Lower lobe of right lung (tissue), 2 donors: ENCODE measurements at regions not wholly inside any gene's neighbourhood (a gene's known extent, or its start where the extent isn't known, plus 50 kb on each side); places are given as distances from the start of the nearest gene placed in this dataset.
"Not testable (repeated sequence)": the region's sequence is repeated elsewhere in the genome, so short reads cannot be mapped to it uniquely, and the experiment has no call there.

Experiments used
- ATAC-seq, 2 donors: fragments of 200-7000 bp; cut with Tn5 transposase; one replicate each; pipeline ENCODE4 v1.9.1; 2020 to 2022; ENCODE audit warnings: mild to moderate bottlenecking in 2 of 2, moderate library complexity in 2 of 2
- DNase-seq: peaks from one replicate; pipeline ENCODE4 v3.0.0-alpha.2; 2020
- H3K27ac ChIP-seq: fragments of 200-600 bp; one replicate; pipeline ENCODE4 v1.8.0; 2022
- H3K27me3 ChIP-seq: fragments of 200-600 bp; one replicate; pipeline ENCODE4 v1.8.0; 2022; ENCODE audit warnings: low read depth
- H3K36me3 ChIP-seq: fragments of 200-600 bp; one replicate; pipeline ENCODE4 v1.8.0; 2022; ENCODE audit warnings: mild to moderate bottlenecking
- H3K4me1 ChIP-seq: fragments of 200-600 bp; one replicate; pipeline ENCODE4 v1.8.0; 2022
- H3K4me3 ChIP-seq: fragments of 200-600 bp; one replicate; pipeline ENCODE4 v1.8.0; 2022; ENCODE audit warnings: mild to moderate bottlenecking
- H3K9me3 ChIP-seq: fragments of 200-600 bp; one replicate; pipeline ENCODE4 v1.8.0; 2022
- intact Hi-C: fragments of 100-400 bp; cut with DNase I; formaldehyde crosslinking; loops from one replicate; pipeline ENCODE4 v1.11.0; 2022
- TF ChIP-seq, protein P1 (sequence below): fragments of 200-600 bp; IDR thresholded peaks from one replicate; pipeline ENCODE4 v1.8.0; 2022; ENCODE audit warnings: antibody characterized with exemption, mild to moderate bottlenecking
- donor health status: DM: no; HTN: yes; CAD: no; lungs with severe emphysema.

DNA sequence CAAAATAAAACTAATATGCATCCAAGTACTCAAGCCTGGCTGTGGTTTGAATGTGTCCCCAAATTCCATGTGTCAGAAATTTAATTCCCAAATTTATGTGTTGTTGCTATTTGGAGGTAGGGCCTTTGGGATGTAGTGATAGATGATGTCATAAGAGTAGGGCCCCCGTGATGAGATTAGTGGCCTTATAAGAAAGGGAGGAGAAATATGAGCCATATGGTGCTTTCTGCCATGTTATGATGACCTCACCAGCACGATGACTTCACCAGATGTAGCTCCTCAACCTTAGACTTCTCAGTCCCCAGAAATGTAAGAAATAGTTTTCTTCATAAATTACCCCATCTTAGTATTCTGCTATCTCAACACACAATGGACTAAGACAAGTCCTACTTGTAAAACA is 2264.0 kb downstream of the ARAP2 start:
- no peak for ATAC-seq
- intact Hi-C loops, result no loop called here
- TF ChIP-seq, protein P1, sequence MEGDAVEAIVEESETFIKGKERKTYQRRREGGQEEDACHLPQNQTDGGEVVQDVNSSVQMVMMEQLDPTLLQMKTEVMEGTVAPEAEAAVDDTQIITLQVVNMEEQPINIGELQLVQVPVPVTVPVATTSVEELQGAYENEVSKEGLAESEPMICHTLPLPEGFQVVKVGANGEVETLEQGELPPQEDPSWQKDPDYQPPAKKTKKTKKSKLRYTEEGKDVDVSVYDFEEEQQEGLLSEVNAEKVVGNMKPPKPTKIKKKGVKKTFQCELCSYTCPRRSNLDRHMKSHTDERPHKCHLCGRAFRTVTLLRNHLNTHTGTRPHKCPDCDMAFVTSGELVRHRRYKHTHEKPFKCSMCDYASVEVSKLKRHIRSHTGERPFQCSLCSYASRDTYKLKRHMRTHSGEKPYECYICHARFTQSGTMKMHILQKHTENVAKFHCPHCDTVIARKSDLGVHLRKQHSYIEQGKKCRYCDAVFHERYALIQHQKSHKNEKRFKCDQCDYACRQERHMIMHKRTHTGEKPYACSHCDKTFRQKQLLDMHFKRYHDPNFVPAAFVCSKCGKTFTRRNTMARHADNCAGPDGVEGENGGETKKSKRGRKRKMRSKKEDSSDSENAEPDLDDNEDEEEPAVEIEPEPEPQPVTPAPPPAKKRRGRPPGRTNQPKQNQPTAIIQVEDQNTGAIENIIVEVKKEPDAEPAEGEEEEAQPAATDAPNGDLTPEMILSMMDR, result no peak
- Histone ChIP-seq H3K4me1 (no peaks in the 10 kb centered on the region), H3K4me3 (no peak overlapping the region), H3K9me3 (no peaks in the 10 kb centered on the region), H3K36me3 (no peaks in the 10 kb centered on the region), H3K27ac (no peak overlapping the region), H3K27me3 (no peaks in the 10 kb centered on the region)
- no peak for DNase-seq

DNA sequence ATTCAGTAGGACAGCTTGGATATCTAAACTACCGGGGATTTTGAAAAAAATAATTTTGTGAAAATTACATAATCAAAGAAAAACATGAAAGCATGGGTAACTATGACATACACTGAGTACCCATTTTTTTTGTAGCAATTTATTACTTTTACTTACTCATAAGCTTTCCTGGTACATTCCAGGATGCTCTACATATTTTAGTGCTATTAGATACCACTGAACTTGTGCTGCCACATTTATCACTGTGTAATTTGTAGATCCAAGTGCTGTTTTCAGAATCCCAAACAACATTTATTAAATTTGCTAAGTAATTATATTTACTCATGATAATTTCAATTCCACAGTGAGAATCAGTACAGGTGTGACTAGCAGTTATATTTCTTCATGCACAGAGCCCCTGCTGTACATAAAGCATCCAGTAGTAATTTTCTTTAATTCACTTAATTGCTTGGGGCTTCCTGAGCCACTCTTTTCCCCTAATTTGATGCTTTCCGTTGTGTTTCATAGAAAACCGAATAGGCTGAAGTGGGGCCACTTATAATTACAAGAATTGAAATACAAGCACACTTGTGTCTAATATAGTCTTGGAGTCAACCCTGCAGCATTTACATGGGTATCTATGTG is 2254.4 kb downstream of the ARAP2 start:
- intact Hi-C loops, result no loop called here
- Histone ChIP-seq H3K4me1 (no peaks in the 10 kb centered on the region), H3K36me3 (no peaks in the 10 kb centered on the region), H3K27me3 (no peaks in the 10 kb centered on the region), H3K27ac (no peak overlapping the region), H3K4me3 (no peak overlapping the region), H3K9me3 (no peaks in the 10 kb centered on the region)
- no peak for ATAC-seq
- no peak for DNase-seq
- TF ChIP-seq, protein P1, result no peak

DNA sequence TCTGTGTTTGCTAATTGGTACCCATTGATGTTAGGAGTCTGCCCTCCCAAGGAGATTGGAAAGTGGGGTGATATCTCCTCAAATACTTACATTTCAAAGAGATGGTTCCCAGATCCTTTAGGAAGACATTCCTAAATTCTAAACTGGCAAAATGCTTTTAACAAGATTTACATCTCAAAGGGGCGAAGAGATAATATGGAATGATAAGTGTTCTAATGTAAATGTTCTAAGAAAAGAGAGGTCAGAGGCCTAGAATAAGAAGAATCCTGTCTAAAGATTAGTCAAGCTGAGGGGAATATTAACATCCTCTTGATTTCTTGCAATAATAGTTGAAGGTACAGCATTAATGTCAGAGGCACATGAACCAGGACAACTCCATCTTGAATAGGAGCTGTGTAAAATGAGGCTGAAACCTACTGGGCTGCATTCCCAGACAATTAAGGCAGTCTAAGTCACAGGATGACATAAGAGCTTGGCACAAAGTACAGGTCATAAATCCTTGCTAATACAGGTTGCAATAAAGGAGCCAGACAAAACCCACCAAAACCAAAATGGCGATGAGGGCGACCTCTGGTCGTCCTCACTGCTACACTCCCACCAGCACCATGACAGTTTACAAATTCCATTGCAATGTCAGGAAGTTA is 2248.1 kb downstream of the ARAP2 start:
- Histone ChIP-seq H3K4me1 (no peaks in the 10 kb centered on the region), H3K27ac (no peak overlapping the region), H3K36me3 (no peaks in the 10 kb centered on the region), H3K27me3 (no peaks in the 10 kb centered on the region), H3K9me3 (no peaks in the 10 kb centered on the region), H3K4me3 (no peak overlapping the region)
- DNase-seq, result no peak
- intact Hi-C loops, result no loop called here
- ATAC-seq, result no peak
- TF ChIP-seq, protein P1, result no peak

DNA sequence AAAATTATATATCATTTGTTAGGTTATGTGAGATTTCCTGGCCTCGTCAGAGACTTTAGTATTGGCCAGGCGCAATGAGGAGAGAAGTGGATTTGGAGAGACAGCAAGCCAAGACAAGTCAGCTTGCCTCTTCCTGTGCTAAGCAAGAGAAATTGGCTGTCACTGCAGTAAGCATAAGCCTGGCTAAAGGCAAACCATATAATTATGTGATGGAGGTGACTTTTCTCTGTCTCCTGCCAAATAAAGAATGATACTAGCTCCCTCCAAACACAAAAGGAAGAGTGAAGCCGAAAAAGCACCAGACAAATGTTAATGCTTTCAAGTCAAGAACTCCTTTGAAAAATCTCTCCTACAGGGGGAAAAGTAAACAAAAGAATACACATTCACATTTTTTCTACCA is 2246.0 kb downstream of the ARAP2 start:
- ATAC-seq, result no peak
- Histone ChIP-seq H3K9me3 (no peaks in the 10 kb centered on the region), H3K27ac (no peak overlapping the region), H3K36me3 (no peaks in the 10 kb centered on the region), H3K27me3 (no peaks in the 10 kb centered on the region), H3K4me1 (no peaks in the 10 kb centered on the region), H3K4me3 (no peak overlapping the region)
- TF ChIP-seq, protein P1, result no peak
- DNase-seq, result no peak
- intact Hi-C loops, result no loop called here

DNA sequence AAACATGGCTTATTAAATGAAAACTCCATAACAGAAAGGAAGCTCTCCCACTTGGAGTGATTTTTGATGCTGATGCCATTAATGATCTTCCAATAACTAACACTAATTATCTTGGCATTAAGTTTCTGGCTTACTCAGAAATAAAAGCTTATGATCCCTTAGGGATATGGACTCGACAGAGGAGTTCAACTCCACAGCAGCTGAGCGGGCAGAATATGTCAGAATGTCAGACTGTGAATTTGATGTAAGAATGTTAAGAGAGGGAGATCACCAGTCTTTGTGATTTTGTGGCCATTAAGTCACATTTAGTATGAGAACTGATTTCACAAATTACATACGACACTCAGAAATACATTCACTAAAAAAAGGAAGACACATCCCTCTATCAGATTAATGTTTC is 2244.0 kb downstream of the ARAP2 start:
- H3K27ac ChIP-seq, result no peak overlapping the region
- TF ChIP-seq, protein P1, result no peak
- no peak overlapping the region for H3K4me3 ChIP-seq
- intact Hi-C loops, result no loop called here
- no peaks in the 10 kb centered on the region for H3K36me3 ChIP-seq
- H3K4me1 ChIP-seq, result no peaks in the 10 kb centered on the region
- ATAC-seq (no peak), DNase-seq (no peak)
- H3K27me3 ChIP-seq, result no peaks in the 10 kb centered on the region
- H3K9me3 ChIP-seq, result no peaks in the 10 kb centered on the region

GRCh38 chr4:34006540-34006939 is 2237.8 kb downstream of the ARAP2 start:
- H3K9me3 ChIP-seq, ATAC-seq, H3K27me3 ChIP-seq, intact Hi-C loops, H3K4me3 ChIP-seq, H3K27ac ChIP-seq, H3K36me3 ChIP-seq, H3K4me1 ChIP-seq, DNase-seq: not testable (repeated sequence)
